ENCODE measurements at regions not wholly inside any gene's neighbourhood (a gene's known extent, or its start where the extent isn't known, plus 50 kb on each side); places are given as distances from the start of the nearest gene placed in this dataset.

GRCh38 chr4:95676190-95676589, 127.4 kb upstream of the UNC5C start:
- TF ChIP-seq EZH2phosphoT487 (IDR thresholded peaks at IDR 0.05), result no peak
- TF ChIP-seq, protein P1, sequence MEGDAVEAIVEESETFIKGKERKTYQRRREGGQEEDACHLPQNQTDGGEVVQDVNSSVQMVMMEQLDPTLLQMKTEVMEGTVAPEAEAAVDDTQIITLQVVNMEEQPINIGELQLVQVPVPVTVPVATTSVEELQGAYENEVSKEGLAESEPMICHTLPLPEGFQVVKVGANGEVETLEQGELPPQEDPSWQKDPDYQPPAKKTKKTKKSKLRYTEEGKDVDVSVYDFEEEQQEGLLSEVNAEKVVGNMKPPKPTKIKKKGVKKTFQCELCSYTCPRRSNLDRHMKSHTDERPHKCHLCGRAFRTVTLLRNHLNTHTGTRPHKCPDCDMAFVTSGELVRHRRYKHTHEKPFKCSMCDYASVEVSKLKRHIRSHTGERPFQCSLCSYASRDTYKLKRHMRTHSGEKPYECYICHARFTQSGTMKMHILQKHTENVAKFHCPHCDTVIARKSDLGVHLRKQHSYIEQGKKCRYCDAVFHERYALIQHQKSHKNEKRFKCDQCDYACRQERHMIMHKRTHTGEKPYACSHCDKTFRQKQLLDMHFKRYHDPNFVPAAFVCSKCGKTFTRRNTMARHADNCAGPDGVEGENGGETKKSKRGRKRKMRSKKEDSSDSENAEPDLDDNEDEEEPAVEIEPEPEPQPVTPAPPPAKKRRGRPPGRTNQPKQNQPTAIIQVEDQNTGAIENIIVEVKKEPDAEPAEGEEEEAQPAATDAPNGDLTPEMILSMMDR (IDR thresholded peaks at IDR 0.05), result no peak
- Histone ChIP-seq H3K4me2 (no peak overlapping the region), H3K27me3 (no peaks in the 10 kb centered on the region), H3F3A (ENCODE audit: low read depth) (no peaks in the 10 kb centered on the region), H3K9me3 (ENCODE audit: low read depth) (no peaks in the 10 kb centered on the region), H3K4me1 (no peaks in the 10 kb centered on the region), H2AFZ (replicated peaks) (no peak overlapping the region), H3K79me2 (ENCODE audit: low read depth) (no peaks in the 10 kb centered on the region), H4K20me1 (ENCODE audit: low read depth) (no peaks in the 10 kb centered on the region), H3K27ac (no peak overlapping the region), H3K4me3 (no peak overlapping the region), H3K36me3 (peaks cover 7% of the 10 kb centered on the region), H3K9ac (no peak overlapping the region)
- no peak overlapping the region for H3K4me3 Mint-ChIP-seq
- H3K9me3 Mint-ChIP-seq, result no peaks in the 10 kb centered on the region
- H3K4me1 Mint-ChIP-seq, result peaks cover 19% of the 10 kb centered on the region
- H3K36me3 Mint-ChIP-seq, result no peaks in the 10 kb centered on the region
- no peaks in the 10 kb centered on the region for H3K27me3 Mint-ChIP-seq (ENCODE audit: insufficient read depth, low read depth)
- DNase-seq (ENCODE audit: low spot score), result no peak
- no peak overlapping the region for H3K27ac Mint-ChIP-seq

DNA sequence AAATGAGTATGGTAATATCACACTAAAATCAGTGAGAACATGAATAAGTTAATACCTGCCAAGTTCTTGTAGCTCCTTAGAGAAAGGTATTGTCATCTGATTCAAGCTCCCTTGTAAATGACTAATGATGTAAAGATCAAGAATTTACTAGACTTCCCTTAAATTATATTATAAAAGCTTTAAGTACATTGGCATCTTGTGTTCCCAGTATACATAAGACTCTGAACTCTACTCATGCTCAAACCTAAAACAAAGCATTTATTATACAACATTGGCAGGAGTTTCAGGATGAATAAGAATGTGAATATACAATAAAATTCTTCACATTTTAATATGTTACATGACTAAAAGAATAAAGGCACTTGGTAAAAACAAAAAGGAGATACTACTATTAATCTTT, 126.8 kb upstream of the UNC5C start:
- H3K4me3 ChIP-seq, result no peak overlapping the region
- H3K4me1 Mint-ChIP-seq, result peaks cover 19% of the 10 kb centered on the region
- no peak overlapping the region for H3K27ac ChIP-seq
- no peaks in the 10 kb centered on the region for H3F3A ChIP-seq (ENCODE audit: low read depth)
- no peaks in the 10 kb centered on the region for H3K79me2 ChIP-seq (ENCODE audit: low read depth)
- H3K9me3 Mint-ChIP-seq, result no peaks in the 10 kb centered on the region
- H3K9me3 ChIP-seq (ENCODE audit: low read depth), result no peaks in the 10 kb centered on the region
- H3K4me1 ChIP-seq, result no peaks in the 10 kb centered on the region
- no peak overlapping the region for H3K9ac ChIP-seq
- H3K4me3 Mint-ChIP-seq, result no peak overlapping the region
- H3K27ac Mint-ChIP-seq, result no peak overlapping the region
- H4K20me1 ChIP-seq (ENCODE audit: low read depth), result no peaks in the 10 kb centered on the region
- H3K36me3 Mint-ChIP-seq, result no peaks in the 10 kb centered on the region
- H3K27me3 ChIP-seq, result no peaks in the 10 kb centered on the region
- H3K36me3 ChIP-seq, result peaks cover 7% of the 10 kb centered on the region
- H2AFZ ChIP-seq (replicated peaks), result no peak overlapping the region
- H3K27me3 Mint-ChIP-seq (ENCODE audit: insufficient read depth, low read depth), result no peaks in the 10 kb centered on the region
- TF ChIP-seq, protein P1 (IDR thresholded peaks at IDR 0.05), result no peak
- TF ChIP-seq EZH2phosphoT487 (IDR thresholded peaks at IDR 0.05), result no peak
- no peak for TF ChIP-seq EZH2 (IDR thresholded peaks at IDR 0.05)
- no peak for DNase-seq (ENCODE audit: low spot score)
- H3K4me2 ChIP-seq, result no peak overlapping the region

GRCh38 chr4:95674521-95674981, 125.8 kb upstream of the UNC5C start:
- Mint-ChIP-seq H3K9me3 (peaks cover 3% of the 10 kb centered on the region), H3K27ac (no peak overlapping the region), H3K4me3 (no peak overlapping the region), H3K36me3 (no peaks in the 10 kb centered on the region), H3K27me3 (ENCODE audit: insufficient read depth, low read depth) (no peaks in the 10 kb centered on the region), H3K4me1 (peaks cover 19% of the 10 kb centered on the region)
- no peak overlapping the region for H3K4me3 ChIP-seq
- H4K20me1 ChIP-seq (ENCODE audit: low read depth), result no peaks in the 10 kb centered on the region
- no peaks in the 10 kb centered on the region for H3K27me3 ChIP-seq
- no peak overlapping the region for H2AFZ ChIP-seq (replicated peaks)
- TF ChIP-seq, protein P1 (IDR thresholded peaks at IDR 0.05), result no peak
- TF ChIP-seq EZH2phosphoT487 (IDR thresholded peaks at IDR 0.05), result no peak
- no peak for TF ChIP-seq EZH2 (IDR thresholded peaks at IDR 0.05)
- no peaks in the 10 kb centered on the region for H3F3A ChIP-seq (ENCODE audit: low read depth)
- no peaks in the 10 kb centered on the region for H3K4me1 ChIP-seq
- no peak overlapping the region for H3K9ac ChIP-seq
- no peak for DNase-seq (ENCODE audit: low spot score)
- no peak overlapping the region for H3K4me2 ChIP-seq
- H3K9me3 ChIP-seq (ENCODE audit: low read depth), result no peaks in the 10 kb centered on the region
- H3K36me3 ChIP-seq, result peaks cover 7% of the 10 kb centered on the region
- H3K79me2 ChIP-seq (ENCODE audit: low read depth), result no peaks in the 10 kb centered on the region
- H3K27ac ChIP-seq, result no peak overlapping the region
